ENCODE measurements at regions not wholly inside any gene's neighbourhood (a gene's known extent, or its start where the extent isn't known, plus 50 kb on each side); places are given as distances from the start of the nearest gene placed in this dataset.
A peak's percentile ranks its signal among the peaks of the same experiment; 100 is the strongest.
"Not testable (repeated sequence)": the region's sequence is repeated elsewhere in the genome, so short reads cannot be mapped to it uniquely, and the experiment has no call there.

DNA sequence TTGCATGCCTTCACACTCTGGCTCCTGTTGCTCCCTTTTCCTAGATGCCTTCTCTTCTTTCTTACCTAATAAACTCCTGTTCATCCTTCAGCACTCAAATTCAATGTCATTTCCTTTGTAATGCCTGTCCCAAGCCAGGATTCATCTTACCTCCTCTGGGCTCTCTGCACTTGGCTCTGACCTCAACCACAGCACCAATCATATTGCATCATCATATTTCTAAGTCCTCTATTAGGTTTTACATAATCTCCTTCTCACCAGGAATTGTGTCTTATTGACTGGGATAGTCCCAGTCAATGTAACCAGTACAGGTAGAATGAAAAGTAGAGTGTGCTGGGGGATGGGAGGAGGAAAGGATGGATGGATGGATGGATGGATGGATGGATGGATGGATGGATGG lies 187.1 kb downstream of the NRP2 start:
- ATAC-seq = no peak
- intact Hi-C loops (cut with DNase I) = no loop called here
- no peak for DNase-seq

DNA sequence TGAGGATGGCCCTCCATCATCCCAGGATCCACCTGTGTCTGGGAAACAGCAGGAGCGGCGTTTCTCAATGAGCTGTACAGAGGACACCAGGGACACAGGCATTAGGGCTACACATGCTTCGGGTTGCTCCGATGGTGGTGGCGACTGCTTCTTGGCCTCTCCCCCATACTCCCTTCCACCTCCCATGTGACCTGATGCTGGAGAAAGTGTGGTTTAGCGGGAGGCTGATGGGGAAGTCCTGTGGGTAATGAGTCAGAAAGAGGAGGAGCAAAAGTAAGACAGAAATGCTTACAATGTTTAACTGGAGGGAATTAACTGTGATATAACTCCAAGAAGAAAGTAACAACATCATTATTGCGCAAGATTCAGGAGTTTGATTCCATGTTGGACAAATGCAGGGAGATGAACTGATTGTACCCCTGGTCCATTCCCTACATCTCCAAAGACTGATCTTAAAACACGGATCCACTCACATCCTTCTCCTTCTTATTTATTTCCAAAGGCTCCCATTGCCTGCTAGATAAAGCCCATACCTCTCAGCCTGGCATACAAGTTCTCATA lies 186.6 kb downstream of the NRP2 start:
- DNase-seq (no peak), ATAC-seq (peak in 1 of 2 donors; percentile 65)
- intact Hi-C loops (cut with DNase I) = no loop called here

DNA sequence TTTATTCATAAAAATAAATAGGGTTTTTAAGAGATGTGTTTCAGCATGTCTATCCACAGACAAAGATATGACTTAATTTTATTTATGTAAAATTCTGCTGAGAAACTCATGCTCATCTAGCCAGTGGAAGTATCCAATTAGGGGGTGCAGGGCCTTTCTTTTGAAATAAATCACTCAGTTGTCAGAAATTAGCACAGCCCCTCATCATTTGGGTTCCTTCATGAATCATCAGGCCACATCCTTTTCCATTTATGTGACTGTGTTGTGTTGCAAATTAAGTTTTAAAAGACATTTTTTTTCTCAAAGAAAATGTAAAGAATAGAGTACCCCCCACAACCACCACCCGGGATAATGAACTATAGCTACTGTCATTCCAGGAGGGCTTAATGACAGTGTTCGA lies 185.8 kb downstream of the NRP2 start:
- ATAC-seq = no peak
- intact Hi-C loops (cut with DNase I) = no loop called here
- DNase-seq = no peak

DNA sequence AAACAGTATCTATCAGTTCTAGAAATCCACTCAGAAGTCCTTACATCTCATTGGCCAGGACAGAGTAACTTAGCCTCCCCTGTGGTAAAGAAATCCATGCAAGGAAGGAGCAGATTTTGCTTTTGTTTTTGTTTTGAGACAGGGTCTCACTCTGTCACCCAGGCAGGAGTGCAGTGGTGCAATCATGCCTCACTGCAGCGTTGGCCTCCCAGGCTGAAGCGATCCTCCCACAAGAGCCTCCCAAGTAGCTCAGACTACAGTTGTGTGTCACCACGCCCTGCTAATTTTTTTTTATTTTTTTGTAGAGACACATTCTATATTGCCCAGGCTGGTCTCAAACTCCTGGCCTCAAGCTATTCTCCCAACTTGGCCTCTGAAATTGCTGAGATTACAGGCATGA lies 185.1 kb downstream of the NRP2 start:
- ATAC-seq (no peak), DNase-seq (no peak)
- intact Hi-C loops (cut with DNase I) = no loop called here

DNA sequence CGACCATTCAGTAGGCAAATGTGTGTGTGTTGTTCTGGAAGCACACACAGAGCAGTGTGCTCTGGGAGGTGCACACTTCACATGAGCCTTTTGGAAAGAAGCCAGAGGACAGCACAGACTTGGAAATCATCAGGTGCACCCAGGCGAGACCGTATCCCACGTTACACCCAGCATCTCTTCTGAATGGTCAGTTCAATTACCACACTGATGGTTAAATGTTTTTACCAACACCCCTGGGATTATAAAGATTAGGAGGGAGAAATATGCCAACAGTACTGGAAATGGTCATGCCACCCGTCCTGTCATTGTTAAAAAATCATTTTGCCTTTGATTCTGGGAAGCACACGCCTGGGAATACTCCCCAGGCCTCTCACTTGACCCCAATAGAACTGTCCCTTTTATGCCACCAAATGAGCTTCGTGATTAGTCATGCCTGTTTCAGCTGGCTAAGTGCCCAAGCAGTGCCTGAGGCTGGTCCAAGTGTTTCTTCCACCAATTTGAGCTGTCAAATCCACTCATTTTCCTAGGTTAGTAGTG lies 183.7 kb downstream of the NRP2 start:
- ATAC-seq = peak in 1 of 2 donors; percentile 41
- intact Hi-C loops (cut with DNase I) = no loop called here
- DNase-seq = no peak

DNA sequence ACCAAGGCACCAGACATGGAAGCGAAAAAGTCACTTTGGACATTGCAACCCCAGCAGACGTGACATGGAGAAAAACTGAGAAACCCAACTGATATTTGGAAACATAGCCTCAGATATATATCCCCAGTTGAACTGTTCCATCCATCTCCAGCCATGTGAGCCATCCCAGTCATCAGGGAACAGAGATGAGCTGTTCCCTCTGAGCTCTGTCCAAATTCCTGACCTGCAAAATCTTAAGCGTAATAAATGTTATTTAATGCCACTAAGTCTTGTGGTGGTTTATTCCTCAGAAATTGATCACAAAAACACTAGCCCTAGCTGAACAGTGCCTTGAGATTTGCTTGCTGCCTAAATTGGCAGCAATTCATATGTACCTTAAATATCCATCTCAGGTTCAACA lies 182.8 kb downstream of the NRP2 start:
- intact Hi-C loops (cut with DNase I) = no loop called here
- no peak for ATAC-seq
- no peak for DNase-seq

DNA sequence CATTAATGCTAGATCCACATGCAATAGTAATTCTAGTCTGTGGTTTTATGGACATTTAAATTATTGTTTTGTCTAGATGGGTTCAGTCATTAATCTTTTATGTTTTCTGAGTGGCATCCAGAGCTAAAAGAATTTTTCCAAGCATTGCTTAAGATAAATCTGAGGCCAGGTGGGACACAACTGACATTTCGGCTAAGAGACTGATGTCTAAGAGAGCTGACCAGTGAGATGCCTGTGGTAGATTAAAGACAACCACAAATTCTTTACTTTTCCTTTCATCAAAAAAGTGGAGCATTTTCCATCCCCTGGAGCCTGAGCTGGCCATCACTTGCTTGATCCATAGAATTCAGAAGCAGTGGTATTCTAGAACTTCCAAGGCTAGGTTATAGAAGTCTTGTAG lies 182.2 kb downstream of the NRP2 start:
- intact Hi-C loops (cut with DNase I) = no loop called here
- ATAC-seq (no peak), DNase-seq (no peak)

DNA sequence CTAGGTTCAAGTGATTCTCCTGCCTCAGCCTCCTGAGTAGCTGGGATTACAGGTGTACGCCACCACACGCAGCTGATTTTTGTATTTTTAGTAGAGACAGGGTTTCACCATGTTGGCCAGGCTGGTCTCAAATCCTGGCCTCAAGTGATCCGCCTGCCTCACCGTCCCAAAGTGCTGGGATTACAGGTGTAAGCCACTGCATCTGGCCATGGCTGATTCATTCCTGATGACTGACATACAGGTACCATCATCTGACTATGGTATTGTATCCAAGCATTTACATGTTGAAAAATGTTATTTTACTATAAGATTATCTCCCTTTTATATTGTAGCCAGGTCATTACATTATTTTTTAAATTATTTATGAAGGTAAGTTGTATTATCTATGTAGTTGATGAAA lies 180.5 kb downstream of the NRP2 start:
- ATAC-seq; DNase-seq; intact Hi-C loops (cut with DNase I): not testable (repeated sequence)

DNA sequence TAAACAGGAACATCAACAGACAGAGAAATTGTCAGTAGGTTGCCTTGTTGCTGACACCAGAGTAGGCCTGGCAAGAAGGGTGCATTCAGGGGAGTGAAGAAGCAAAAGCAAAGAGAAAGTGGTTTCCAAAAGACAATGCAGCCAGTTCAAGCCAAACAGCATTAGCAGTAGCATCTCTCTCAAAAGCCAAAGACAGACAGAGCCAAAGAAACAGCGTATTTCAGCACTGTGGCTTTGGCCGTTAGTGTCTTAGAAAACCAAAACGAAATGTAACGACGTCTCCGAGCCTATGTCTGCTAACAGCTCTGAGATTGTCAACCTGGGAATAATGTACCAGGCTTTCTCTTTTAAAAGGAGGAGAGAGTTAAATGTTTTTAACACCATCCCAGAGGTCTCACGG lies 178.6 kb downstream of the NRP2 start:
- DNase-seq = no peak
- ATAC-seq = no peak
- intact Hi-C loops (cut with DNase I) = no loop called here

DNA sequence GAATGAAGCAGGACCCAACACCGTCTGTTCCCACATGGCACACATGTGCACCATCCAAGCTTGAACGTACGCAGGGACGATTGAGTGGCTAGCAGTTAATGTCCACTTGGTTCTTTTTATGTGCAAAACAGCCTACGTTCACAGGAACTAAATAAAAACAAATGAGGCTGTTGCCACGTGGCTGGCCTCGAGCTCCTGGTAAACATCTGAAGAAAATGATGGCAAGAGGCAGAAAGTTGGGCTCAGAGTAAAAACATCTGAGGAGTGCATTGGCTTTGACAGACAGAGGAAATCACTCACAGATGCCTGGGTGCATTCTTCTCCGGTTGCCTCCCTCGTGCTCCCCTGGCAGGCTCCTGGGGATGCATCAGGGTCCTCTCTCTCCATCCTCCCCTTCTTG lies 177.9 kb downstream of the NRP2 start:
- DNase-seq = no peak
- intact Hi-C loops (cut with DNase I) = no loop called here
- ATAC-seq = no peak

DNA sequence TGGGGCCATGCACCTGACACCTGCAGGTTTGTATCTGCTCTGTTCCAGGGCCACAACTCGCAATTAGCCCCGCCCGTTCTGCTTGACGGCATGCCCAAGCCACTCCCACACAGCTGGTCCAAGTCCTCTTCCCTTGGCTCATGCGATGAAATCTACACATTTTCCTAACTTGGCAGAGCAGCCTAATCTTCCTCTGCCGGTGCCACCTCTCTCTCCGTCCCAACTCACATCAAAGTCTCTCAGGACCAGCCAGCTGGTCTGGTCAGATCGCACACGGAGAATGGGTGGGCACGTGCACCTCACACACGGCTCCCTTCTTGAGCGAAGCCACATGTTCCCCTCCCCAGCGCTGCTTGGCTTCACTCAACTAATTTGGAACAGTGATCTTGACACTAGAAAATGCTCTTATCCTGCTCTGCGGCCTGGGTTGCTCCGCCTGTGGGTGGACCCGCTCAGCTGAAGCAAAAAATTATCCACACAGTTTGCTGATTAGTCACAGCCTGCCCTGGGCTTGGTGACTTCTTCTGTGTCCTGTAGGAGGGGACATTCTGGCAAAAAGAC lies 176.7 kb downstream of the NRP2 start:
- intact Hi-C loops (cut with DNase I) = no loop called here
- DNase-seq (peak; percentile 33), ATAC-seq (peak; percentile 57 to 90)

DNA sequence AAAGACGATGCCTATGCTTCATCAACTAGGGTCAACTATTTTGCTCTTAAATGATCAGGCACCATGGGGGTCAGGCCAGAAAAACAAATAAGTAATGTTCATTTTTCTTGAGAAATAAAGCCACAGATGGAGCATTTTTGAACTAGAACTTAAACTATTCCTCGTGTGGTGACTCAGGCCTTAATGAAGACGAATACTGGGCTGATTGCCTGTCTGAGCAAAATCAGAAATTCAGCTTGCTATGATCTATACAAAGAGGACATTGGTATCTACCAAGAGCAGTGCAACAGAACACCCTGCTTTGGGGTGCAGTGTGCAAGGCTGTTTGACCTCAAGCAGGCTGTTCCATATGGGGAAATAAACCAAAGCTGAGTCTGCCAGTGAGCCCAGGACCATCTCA lies 176.0 kb downstream of the NRP2 start:
- intact Hi-C loops (cut with DNase I) = no loop called here
- ATAC-seq = no peak
- no peak for DNase-seq

DNA sequence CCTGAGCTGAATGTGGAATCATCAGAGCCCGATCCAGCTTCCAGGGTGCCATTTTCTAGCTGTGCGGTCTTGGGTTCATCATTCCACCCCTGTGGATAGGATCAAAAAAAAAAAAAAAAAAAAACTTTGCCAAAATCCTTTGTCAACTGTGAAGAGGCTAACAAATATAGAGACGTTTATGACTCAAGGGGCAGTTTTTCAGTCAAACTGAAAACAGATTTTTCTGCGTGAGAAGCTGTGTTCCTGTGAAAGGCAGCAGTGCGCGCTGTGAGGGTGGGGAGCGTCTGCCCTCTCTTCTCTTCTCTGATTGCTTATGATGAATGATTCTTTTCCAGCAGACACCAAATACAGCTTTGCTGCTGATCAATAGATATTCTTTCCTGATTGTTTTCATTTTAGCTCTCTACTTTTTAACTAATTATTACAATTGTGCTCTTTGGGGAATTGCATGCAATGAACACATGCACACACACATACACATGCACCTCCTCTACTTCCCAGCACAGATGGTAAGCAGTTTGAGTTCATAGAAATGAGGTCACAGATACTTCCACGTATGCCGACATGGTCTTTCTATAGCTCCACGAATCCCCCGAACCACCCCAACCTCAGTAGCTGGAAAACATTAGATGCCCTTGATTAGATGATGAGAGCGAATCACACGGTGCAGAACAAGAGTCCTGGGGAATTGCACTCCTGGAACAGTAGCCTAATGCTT lies 175.4 kb downstream of the NRP2 start:
- intact Hi-C loops (cut with DNase I) = no loop called here
- DNase-seq (no peak), ATAC-seq (no peak)

DNA sequence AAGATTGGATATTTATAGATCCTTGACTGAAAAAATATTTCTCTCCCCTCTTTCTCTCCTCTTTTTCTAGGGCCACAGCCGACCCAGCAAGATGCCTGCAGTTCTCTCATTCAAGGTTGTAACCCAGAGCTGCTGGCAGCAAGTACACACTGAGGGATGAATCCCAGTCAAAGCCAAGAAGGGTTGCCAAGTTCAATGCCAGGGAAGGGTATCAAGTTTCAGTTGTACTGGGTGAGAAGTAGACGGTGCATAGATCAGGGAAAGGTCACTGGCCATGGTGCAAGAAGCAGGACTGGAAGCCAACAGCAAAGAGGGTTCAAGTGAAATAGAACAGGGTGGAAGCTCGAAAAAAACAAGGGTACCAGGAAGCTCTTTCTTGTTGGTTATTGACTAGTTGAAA lies 170.2 kb downstream of the NRP2 start:
- ATAC-seq (peak; percentile 81 to 87), DNase-seq (no peak)
- intact Hi-C loops (cut with DNase I) = no loop called here

DNA sequence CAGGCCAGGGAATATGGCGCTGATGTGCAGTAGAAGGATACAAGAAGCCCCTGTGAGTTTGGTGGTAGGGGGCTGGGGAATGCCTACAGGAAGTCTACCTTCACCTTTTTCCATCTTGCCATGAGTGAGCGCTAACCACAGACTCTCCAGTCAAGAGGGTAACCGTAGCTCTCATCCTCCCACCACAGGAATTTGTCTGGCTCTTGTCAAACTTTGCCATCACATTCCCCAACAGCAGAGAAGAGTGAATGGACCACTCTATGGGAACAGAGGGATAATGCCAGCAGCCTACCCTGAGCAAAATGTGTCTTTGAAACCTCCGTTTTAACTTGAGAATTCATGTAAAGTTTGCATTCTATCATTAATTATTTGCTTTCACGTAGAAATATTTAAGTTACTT lies 168.3 kb downstream of the NRP2 start:
- intact Hi-C loops (cut with DNase I) = no loop called here
- DNase-seq (no peak), ATAC-seq (no peak)

DNA sequence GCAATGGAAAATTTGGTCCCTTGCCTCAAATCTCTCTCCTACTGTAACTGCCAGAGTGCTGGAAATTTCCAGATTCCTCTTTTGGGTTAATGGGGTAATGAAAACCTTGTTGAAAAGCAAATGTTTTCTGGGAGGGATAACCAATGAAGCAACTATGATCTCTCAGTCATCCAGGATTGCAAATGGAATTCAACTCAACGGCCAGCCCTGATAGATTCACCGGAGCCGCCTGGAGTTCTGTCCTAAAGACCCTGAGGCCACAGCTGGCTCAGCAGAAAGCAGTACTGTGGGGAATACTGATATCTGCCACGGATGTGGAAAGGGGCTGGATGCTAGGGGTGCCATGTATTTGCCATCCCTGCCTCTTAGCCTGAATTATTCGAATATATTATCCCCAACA lies 167.8 kb downstream of the NRP2 start:
- DNase-seq (no peak), ATAC-seq (no peak)
- intact Hi-C loops (cut with DNase I) = no loop called here

DNA sequence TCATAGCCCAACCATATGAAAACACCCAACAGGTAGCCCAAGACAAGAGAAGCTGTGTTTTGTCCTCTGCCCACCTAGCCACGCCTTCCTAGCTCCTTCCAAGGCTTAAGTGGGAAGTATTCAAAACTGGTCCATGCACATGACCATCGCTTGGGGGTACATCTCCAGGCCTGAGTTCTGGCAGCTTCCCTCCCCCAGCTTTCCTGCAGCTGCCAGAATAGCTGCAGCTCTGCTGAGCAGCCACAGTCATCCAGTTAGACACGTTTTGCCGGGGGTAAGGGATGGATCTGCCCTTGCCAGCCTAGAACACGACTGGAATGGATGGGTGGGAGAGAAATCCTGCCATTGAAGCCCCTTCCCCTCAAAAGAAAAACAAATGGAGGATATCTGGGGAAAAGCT lies 166.8 kb downstream of the NRP2 start:
- intact Hi-C loops (cut with DNase I) = no loop called here
- ATAC-seq (no peak), DNase-seq (no peak)

DNA sequence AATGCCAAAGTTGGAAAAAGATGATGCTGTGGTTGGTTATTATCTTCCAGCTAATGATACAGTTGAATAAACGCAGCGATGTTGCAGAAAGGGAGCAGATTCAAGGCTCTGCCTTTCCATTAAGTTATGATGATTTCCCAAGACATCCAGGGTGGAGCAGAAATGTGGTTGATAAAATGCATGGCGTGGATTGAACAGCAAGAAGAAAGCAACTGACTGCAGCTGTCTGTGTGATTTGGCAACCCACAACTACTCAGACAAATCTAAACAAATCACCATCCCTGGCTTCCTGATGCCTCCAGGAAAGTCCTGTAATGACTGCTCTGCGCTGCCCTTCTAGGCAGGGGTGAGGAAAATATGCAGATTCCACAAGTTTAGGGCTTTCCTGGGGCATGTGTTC lies 166.3 kb downstream of the NRP2 start:
- DNase-seq = no peak
- intact Hi-C loops (cut with DNase I) = no loop called here
- peak in 1 of 2 donors; percentile 63 for ATAC-seq
